ENCODE measurements at regions not wholly inside any gene's neighbourhood (a gene's known extent, or its start where the extent isn't known, plus 50 kb on each side); places are given as distances from the start of the nearest gene placed in this dataset.

DNA sequence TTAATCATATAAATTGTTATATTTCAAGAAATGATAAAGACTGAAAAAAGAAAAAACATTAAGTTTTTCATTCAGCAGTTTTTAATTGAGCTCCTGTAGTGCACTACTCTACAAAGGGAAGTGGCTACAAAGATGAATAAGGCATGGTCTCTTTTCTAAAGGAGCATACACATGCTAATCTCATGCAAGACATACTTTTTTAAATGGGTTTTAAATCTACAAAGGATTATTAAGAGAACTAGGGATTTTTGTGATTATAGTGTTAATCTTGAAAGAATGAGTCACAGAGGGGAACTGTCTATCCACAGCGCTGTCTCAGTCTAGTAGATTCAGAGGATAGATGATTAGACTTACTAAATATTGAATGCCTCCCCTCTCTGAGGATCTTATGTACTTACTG is 1722.2 kb downstream of the RPA4 start:
- DNase-seq: no peak

DNA sequence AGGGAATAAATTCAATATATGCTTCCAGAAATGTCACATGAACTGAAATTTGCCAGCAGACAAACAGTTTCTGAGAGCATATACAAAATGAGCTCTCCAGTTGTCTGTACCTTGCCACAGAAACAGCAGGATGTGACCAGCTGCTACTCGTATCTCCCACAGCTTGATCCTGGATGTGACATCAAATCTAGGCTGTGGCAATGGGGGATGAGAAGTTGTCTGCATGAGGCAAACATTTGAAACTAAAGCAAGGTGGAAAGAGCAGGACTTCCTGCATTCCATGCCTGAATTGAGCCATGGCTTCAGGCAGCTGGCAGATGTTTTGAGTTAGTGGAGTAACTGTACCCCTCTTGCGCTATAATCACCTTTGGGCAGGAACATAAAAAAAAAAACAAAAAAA is 1724.0 kb downstream of the RPA4 start:
- DNase-seq: no peak

DNA sequence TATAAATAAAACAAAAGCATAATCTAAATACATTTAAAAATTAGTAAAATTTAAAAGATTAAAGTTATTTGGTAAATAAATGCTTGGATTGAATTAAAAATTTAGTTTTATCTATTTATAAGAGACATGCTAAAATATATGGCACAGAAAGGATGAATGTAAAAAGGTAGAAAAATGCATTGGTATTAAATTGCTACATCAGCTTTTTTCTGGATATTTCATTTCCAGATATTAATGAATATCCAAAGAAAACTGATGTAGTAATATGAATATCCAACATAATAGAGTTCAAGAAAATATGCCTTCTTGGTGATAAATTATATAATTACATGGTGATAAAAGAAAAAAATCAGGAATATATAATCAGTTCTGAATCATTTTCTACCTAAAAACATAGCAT is 1743.9 kb downstream of the RPA4 start:
- DNase-seq: no peak

DNA sequence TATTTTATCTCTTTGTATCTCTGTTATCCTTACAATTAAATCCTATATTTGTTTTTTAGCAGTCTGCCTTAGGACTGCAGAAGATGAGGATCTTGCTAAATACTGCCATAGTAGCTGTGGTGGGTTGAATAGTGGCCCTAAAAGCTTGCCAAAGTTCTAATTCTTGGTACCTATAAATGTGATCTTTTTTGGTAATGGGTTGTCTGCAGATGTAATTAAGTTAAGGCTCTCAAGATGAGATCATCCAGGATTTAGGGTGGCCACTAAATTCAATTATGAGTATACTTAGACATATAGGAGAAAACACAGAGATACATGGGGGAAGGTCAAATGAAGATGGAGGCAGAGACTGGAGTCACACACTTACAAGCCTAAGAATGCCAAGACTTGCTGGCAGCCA is 1753.7 kb downstream of the RPA4 start:
- DNase-seq: no peak

DNA sequence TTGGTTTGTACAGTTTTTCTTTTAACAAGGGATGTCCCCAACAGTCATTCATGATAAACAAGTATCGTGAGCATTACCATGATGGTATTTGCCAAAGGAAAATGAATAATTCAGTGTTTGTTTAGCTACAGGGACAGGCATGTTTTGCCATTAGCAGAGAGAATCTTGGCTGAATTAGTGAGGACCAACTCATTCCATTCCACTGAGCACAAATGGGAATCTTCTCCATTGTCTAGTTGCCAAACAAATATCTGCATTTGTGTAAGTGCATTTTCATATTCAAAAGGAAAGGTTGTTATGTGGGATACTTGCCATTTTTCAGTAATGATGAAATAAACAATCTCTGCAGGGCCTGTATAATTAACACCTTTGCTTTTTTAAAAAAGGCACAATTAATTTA is 1762.6 kb downstream of the RPA4 start:
- DNase-seq: no peak

DNA sequence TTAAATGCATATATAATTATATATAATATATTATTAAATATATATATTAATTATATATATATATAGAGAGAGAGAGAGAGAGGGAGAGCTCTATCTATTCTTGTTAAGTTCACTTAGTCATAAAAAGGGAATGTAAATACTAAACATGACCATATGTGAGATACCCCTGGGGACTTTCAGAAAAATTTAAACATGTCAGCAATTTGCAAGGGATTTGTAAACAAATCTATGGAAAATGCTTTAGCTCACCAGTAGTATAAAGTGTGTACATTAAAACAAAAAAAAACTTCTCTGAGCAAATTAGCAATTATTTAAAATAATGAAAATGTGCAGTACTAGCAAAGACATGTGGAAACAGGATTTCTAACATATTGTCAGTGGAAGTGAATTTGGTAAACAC is 1755.5 kb downstream of the PCDH19 start:
- no peak for DNase-seq

Measured in right lung (tissue), 2 donors.